GM12878 (cell line): ENCODE measurements at regions not wholly inside any gene's neighbourhood (a gene's known extent, or its start where the extent isn't known, plus 50 kb on each side); places are given as distances from the start of the nearest gene placed in this dataset.

Source experiments
- BRCA1 ChIP-seq: IDR thresholded peaks from 2 replicates; pipeline ENCODE4 v1.6.1; 2011; ENCODE audit warnings: low read depth, low read length, improper control_type of control experiment
- CREB1 ChIP-seq: IDR thresholded peaks from 2 replicates; pipeline ENCODE4 v1.6.1; 2012; ENCODE audit warnings: low read depth, mild to moderate bottlenecking, inconsistent platforms
- CTCF ChIP-seq, 3 experiments: IDR thresholded peaks in 2 of 3; conservative IDR thresholded peaks in 1 of 3; 2 replicates each; pipeline ENCODE4 v1.5.1; 2011; ENCODE audit warnings: low read depth in 3 of 3, low read length in 3 of 3, mild to moderate bottlenecking in 3 of 3, control low read depth in 2 of 3, moderate library complexity in 2 of 3, inconsistent platforms in 1 of 3, mixed read lengths in 1 of 3; ENCODE audit not compliant: control insufficient read depth in 2 of 3, insufficient read depth in 1 of 3; ENCODE audit errors: extremely low read depth in 1 of 3
- GABPA ChIP-seq: IDR thresholded peaks from 2 replicates; pipeline ENCODE4 v1.6.1; 2014; ENCODE audit warnings: antibody characterized with exemption, low read depth, mild to moderate bottlenecking, inconsistent platforms
- HDGF ChIP-seq: fragments of 450-650 bp; IDR thresholded peaks from 2 replicates; pipeline ENCODE4 v1.6.1; 2016; ENCODE audit warnings: antibody characterized with exemption
- JUNB ChIP-seq: IDR thresholded peaks from 2 replicates; pipeline ENCODE4 v1.6.1; 2016; ENCODE audit warnings: antibody characterized with exemption, mild to moderate bottlenecking
- POLR2A ChIP-seq: IDR thresholded peaks from 2 replicates; pipeline ENCODE4 v1.6.1; 2011; ENCODE audit warnings: low read depth, mild to moderate bottlenecking, low read length
- POLR2AphosphoS2 ChIP-seq: IDR thresholded peaks from 2 replicates; pipeline ENCODE4 v1.6.1; 2011; ENCODE audit warnings: low read depth, mild to moderate bottlenecking, low read length, improper control_type of control experiment, moderate library complexity
- POLR2AphosphoS5 ChIP-seq: IDR thresholded peaks from 2 replicates; pipeline ENCODE4 v1.6.1; 2011; ENCODE audit warnings: mild to moderate bottlenecking, low read length, inconsistent platforms
- RAD21 ChIP-seq: IDR thresholded peaks from 2 replicates; pipeline ENCODE4 v1.6.1; 2011; ENCODE audit warnings: mild to moderate bottlenecking, low read depth, low read length, moderate library complexity; ENCODE audit not compliant: insufficient read depth
- SREBF2 ChIP-seq: IDR thresholded peaks from 2 replicates; pipeline ENCODE4 v1.6.1; 2012; ENCODE audit warnings: mild to moderate bottlenecking, low read length
- SUZ12 ChIP-seq: fragments of 200-600 bp; sonication (generic); IDR thresholded peaks from one replicate; pipeline ENCODE4 v1.6.1; 2018; ENCODE audit warnings: antibody characterized with exemption, mild to moderate bottlenecking; ENCODE audit not compliant: unreplicated experiment

GRCh38 chr2:16324544-16324937 is 341.1 kb downstream of the CYRIA start:
- TF ChIP-seq POLR2A (no peak), POLR2AphosphoS5 (no peak), GABPA (no peak), BRCA1 (no peak), CTCF (IDR thresholded peaks at IDR 0.05 in 2 of 3, conservative IDR thresholded peaks at IDR 0.05 in 1 of 3; ENCODE audit: control insufficient read depth in 2 of 3, extremely low read depth in 1 of 3, insufficient read depth in 1 of 3, low read depth in 3 of 3, low read length in 3 of 3) (no peak), SUZ12 (no peak), POLR2AphosphoS2 (no peak), RAD21 (no peak), SREBF2 (no peak), JUNB (no peak), HDGF (no peak), CREB1 (no peak)
